ENCODE measurements at regions not wholly inside any gene's neighbourhood (a gene's known extent, or its start where the extent isn't known, plus 50 kb on each side); places are given as distances from the start of the nearest gene placed in this dataset.
A peak's percentile ranks its signal among the peaks of the same experiment; 100 is the strongest.

DNA sequence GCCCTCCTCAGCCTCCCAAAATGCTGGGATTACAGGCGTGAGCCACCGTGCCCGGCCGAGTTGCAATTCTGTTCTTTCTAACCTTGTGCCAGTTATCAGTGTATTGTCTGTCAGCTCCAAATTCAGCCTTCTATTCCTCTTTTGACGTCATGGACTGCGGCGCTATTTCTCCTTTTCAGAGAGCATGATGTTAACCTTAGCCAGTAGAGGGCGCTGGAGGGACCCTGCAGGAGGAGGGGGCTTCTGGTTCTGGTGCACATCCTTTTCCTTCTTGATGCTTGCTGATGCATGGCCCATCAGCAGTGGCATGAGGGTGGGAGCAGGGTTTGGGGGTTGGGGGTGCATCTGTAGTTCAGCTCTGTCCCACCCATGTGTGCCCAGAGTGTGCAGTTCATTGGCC, 179.3 kb upstream of the RMST start:
- Mint-ChIP-seq H3K4me1 (no peaks in the 10 kb centered on the region), H3K27me3 (peaks cover 10% of the 10 kb centered on the region), H3K9me3 (ENCODE audit: low read depth) (no peaks in the 10 kb centered on the region), H3K4me3 (no peak overlapping the region), H3K36me3 (ENCODE audit: low read depth) (no peaks in the 10 kb centered on the region), H3K27ac (no peak overlapping the region)
- POLR2A ChIA-PET: no interaction called here
- DNase-seq: peak; percentile 28
- no peak for ATAC-seq
- intact Hi-C loops (cut with DNase I, micrococcal nuclease): no loop called here
- CTCF ChIA-PET: interaction anchor here (0.6 to 1.0 kb wide), 3 partner anchors 9 to 135 kb away, joined by 3 read pairs; no protein-coding TSS in a partner anchor

DNA sequence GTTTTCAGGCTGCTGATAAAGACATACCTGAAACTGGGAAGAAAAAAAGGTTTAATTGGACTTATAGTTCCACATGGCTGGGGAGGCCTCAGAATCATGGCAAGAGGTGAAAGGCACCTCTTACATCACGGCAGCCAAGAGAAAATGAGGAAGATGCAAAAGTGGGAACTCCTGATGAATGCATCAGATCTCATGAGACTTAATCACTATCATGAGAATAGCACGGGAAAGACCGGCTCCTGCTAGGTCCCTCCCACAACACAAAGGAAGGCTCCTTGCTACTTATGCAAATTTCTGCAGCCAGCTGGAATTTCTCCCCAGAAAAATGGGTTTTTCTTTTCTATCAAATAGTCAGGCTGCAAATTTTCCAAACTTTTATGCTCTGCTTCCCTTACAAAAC, 174.1 kb upstream of the RMST start:
- intact Hi-C loops (cut with DNase I, micrococcal nuclease): no loop called here
- ATAC-seq: no peak
- no peak overlapping the region for H3K4me3 Mint-ChIP-seq
- DNase-seq: no peak
- peaks cover 7% of the 10 kb centered on the region for H3K27me3 Mint-ChIP-seq
- ChIA-PET CTCF (no interaction called here), POLR2A (no interaction called here)
- no peaks in the 10 kb centered on the region for H3K36me3 Mint-ChIP-seq (ENCODE audit: low read depth)
- no peaks in the 10 kb centered on the region for H3K4me1 Mint-ChIP-seq
- no peaks in the 10 kb centered on the region for H3K9me3 Mint-ChIP-seq (ENCODE audit: low read depth)
- H3K27ac Mint-ChIP-seq: no peak overlapping the region

DNA sequence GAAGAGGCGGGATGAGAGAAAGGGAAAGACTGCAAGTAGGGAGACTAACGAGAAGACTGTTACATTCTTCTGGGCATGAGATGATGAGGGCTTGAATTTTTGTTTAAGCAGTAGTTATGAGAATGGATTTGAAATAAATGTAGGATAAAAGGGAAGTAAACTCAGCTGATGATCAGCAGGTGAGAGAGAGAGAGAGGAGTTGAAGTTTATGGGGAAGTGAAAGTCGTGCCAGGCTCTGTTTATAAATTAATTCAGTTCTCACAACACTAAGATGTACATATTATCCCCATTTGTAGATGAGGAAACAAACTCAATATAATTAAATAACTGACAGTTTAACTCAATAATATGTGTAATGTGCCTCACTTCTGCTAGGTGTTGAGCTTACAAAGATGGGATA, 170.0 kb upstream of the RMST start:
- H3K4me3 Mint-ChIP-seq: no peak overlapping the region
- peaks cover 8% of the 10 kb centered on the region for H3K27me3 Mint-ChIP-seq
- ChIA-PET POLR2A (no interaction called here), CTCF (no interaction called here)
- DNase-seq (no peak), ATAC-seq (no peak)
- no peaks in the 10 kb centered on the region for H3K36me3 Mint-ChIP-seq (ENCODE audit: low read depth)
- H3K27ac Mint-ChIP-seq: no peak overlapping the region
- intact Hi-C loops (cut with DNase I, micrococcal nuclease): no loop called here
- no peaks in the 10 kb centered on the region for H3K4me1 Mint-ChIP-seq
- peaks cover 8% of the 10 kb centered on the region for H3K9me3 Mint-ChIP-seq (ENCODE audit: low read depth)

DNA sequence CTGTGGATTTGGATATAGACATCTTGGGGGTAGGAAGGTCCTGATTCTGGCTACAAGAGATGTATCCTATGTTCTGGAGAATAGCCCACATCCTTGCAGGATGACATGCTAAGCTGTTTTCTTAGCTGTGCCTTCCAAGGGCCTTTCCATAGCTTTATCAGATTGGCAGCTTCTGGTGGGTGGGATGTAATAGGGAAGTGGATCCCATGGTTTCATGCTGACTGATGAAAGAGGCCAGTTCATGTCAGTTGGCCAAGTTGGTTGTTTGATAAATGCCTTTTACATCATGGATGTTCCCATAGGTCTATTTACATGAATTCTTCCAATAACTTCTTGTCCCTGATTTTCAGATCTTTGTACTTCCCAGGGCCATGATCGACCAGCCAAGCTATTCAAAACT, 169.1 kb upstream of the RMST start:
- intact Hi-C loops (cut with DNase I, micrococcal nuclease): no loop called here
- POLR2A ChIA-PET: no interaction called here
- no peak overlapping the region for H3K4me3 Mint-ChIP-seq
- H3K4me1 Mint-ChIP-seq: no peaks in the 10 kb centered on the region
- ATAC-seq (no peak), DNase-seq (no peak)
- H3K36me3 Mint-ChIP-seq (ENCODE audit: low read depth): no peaks in the 10 kb centered on the region
- CTCF ChIA-PET: no interaction called here
- H3K27ac Mint-ChIP-seq: no peak overlapping the region
- H3K9me3 Mint-ChIP-seq (ENCODE audit: low read depth): peaks cover 8% of the 10 kb centered on the region
- H3K27me3 Mint-ChIP-seq: peaks cover 8% of the 10 kb centered on the region

DNA sequence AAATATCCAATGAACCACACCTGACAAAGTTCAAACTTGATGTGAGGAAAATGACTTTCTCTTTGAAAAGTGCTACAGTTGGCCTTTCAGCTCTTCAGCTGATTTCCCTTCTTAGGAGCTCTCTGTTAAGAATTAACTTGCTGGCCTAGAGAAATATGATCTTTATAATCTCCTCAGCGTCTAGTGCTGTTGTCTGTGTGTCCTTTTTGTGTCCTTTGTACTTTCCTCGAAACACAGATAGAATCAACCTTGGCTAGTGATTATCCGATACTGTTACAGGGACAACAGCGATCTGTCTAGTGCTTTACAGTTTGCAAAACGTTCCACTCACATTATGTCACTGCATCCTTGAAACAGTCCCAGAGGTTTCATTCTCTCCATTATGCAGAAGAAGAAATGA, 162.8 kb upstream of the RMST start:
- DNase-seq (no peak), ATAC-seq (no peak)
- no peak overlapping the region for H3K4me3 Mint-ChIP-seq
- H3K36me3 Mint-ChIP-seq (ENCODE audit: low read depth): no peaks in the 10 kb centered on the region
- ChIA-PET POLR2A (no interaction called here), CTCF (interaction anchor here (1.0 kb wide), 1 partner anchor 9 kb away, joined by 3 read pairs; no protein-coding TSS in a partner anchor)
- H3K4me1 Mint-ChIP-seq: no peaks in the 10 kb centered on the region
- peaks cover 5% of the 10 kb centered on the region for H3K9me3 Mint-ChIP-seq (ENCODE audit: low read depth)
- H3K27me3 Mint-ChIP-seq: peaks cover 11% of the 10 kb centered on the region
- intact Hi-C loops (cut with DNase I, micrococcal nuclease): loop anchor here in 1 of 2 experiments (10.0 kb wide), 1 partner anchor 1095 kb away; no protein-coding TSS in a partner anchor
- no peak overlapping the region for H3K27ac Mint-ChIP-seq

DNA sequence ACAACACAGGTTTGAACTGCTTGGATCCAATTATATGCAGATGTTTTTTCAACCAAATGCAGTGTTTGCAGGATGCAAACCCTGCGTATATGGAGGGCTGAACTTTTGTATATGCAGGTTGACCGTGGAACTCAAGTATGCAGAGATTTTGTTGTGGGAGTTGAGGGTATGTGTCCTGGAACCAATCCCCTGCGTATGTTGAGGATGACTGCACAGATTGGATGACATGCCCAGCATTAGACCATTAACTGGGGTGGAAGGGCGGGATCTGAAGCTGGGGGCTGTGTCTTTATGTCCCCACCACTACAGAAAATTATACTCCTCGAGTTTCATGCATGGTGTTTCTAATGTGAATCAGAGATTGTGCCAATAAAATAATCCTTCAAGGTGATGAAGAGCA, 162.2 kb upstream of the RMST start:
- Mint-ChIP-seq H3K27ac (no peak overlapping the region), H3K4me1 (no peaks in the 10 kb centered on the region), H3K4me3 (no peak overlapping the region), H3K27me3 (peaks cover 11% of the 10 kb centered on the region), H3K36me3 (ENCODE audit: low read depth) (no peaks in the 10 kb centered on the region), H3K9me3 (ENCODE audit: low read depth) (no peaks in the 10 kb centered on the region)
- DNase-seq (no peak), ATAC-seq (no peak)
- ChIA-PET POLR2A (no interaction called here), CTCF (interaction anchor here (1.0 kb wide), 1 partner anchor 9 kb away, joined by 3 read pairs; no protein-coding TSS in a partner anchor)
- intact Hi-C loops (cut with DNase I, micrococcal nuclease): loop anchor here in 1 of 2 experiments (10.0 kb wide), 1 partner anchor 1094 kb away; no protein-coding TSS in a partner anchor

DNA sequence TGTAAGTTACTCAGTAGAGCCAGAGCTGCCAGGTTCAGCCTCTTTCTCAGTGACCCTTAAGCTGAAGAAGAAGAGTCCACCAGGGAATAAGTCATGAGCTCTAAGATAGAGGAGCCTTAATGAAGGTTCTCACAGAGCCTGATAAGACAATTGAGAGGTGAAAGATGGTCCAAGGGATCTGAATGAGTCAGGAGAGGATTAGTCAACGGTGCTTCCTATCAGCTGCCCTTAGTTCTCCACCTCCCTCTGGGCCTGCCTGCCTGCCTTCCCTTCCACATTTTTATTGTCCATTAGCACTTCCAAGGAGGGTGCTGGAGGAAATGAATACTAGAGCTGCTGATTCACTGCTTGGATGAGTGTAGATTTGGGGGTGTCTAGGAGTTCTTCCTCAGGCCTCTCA, 161.7 kb upstream of the RMST start:
- Mint-ChIP-seq H3K4me3 (no peak overlapping the region), H3K27me3 (peaks cover 11% of the 10 kb centered on the region), H3K36me3 (ENCODE audit: low read depth) (no peaks in the 10 kb centered on the region), H3K4me1 (no peaks in the 10 kb centered on the region), H3K9me3 (ENCODE audit: low read depth) (no peaks in the 10 kb centered on the region), H3K27ac (no peak overlapping the region)
- no peak for DNase-seq
- POLR2A ChIA-PET: no interaction called here
- intact Hi-C loops (cut with DNase I, micrococcal nuclease): loop anchor here in 1 of 2 experiments (10.0 kb wide), 1 partner anchor 1094 kb away; no protein-coding TSS in a partner anchor
- no peak for ATAC-seq
- CTCF ChIA-PET: no interaction called here

DNA sequence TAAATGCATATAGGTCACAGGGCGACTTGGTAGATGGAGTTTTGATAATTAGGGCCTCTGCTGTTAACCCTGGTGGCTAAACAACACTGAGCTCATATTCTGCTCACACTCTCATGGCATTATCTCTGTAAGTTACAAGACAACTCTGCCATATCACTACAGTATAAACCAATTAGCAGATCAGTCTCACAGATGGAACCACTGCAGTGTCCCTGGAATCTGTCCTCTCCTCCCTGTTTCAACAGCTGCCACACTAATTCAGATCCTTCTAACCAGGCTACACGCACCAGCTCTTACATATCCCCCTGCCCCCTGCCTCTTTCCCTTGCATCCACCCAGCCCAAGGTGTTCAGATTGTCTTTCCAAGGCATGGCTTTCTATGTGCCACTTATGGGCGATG, 161.0 kb upstream of the RMST start:
- H3K4me1 Mint-ChIP-seq: no peaks in the 10 kb centered on the region
- H3K4me3 Mint-ChIP-seq: no peak overlapping the region
- ChIA-PET POLR2A (no interaction called here), CTCF (interaction anchor here (0.7 kb wide), 1 partner anchor 19 kb away, joined by 3 read pairs; no protein-coding TSS in a partner anchor)
- H3K27me3 Mint-ChIP-seq: peaks cover 11% of the 10 kb centered on the region
- H3K36me3 Mint-ChIP-seq (ENCODE audit: low read depth): no peaks in the 10 kb centered on the region
- H3K9me3 Mint-ChIP-seq (ENCODE audit: low read depth): no peaks in the 10 kb centered on the region
- no peak for DNase-seq
- no peak overlapping the region for H3K27ac Mint-ChIP-seq
- no peak for ATAC-seq
- intact Hi-C loops (cut with DNase I, micrococcal nuclease): loop anchor here in 1 of 2 experiments (10.0 kb wide), 1 partner anchor 1093 kb away; no protein-coding TSS in a partner anchor

DNA sequence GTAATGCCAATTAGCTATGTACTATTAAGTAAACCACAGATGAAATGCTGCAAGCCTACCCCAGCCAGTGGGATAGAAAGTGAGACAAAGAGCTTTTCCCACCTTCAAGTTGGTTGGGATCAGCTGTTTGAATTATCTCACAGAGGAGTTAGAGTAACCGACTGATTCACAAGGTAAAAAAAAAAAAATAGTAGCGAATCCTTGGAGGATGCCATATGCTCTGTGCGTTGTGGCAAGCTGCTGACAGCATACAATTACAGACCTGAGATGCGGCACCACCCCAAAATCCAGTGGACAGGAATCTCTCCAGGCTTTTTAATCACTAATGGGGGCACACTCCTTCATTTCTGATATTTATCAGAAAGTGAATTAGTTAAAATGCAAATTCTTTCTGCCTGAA, 157.0 kb upstream of the RMST start:
- intact Hi-C loops (cut with DNase I, micrococcal nuclease): loop anchor here (5.0 to 10.0 kb wide), 2 partner anchors 1089 to 1092 kb away; no protein-coding TSS in a partner anchor
- no peak for DNase-seq
- ChIA-PET CTCF (interaction anchor here (0.6 kb wide), 2 partner anchors 353 to 1345 kb away, joined by 3 read pairs; no protein-coding TSS in a partner anchor), POLR2A (no interaction called here)
- Mint-ChIP-seq H3K9me3 (ENCODE audit: low read depth) (no peaks in the 10 kb centered on the region), H3K36me3 (ENCODE audit: low read depth) (no peaks in the 10 kb centered on the region), H3K4me1 (no peaks in the 10 kb centered on the region), H3K4me3 (no peak overlapping the region), H3K27ac (no peak overlapping the region), H3K27me3 (peaks cover 8% of the 10 kb centered on the region)
- ATAC-seq: no peak

DNA sequence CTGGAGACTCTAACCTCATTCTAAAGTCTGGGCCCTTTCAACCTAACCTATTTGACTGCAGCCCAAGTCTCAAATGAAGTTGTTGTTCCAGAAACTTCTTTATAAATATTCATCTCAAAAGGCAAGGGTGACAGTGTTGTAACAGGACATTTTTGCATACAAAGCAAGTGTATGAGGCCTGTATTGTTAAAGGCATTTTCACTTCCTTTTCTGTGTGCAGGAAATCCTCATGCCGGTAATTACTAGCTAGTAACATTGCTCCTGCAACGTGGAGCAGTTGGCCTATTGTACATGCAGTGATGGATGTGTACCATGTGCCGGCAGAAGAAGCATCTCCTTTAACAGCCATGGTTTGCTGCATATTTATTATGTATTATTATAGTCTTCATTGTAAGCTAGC, 156.5 kb upstream of the RMST start:
- Mint-ChIP-seq H3K36me3 (ENCODE audit: low read depth) (no peaks in the 10 kb centered on the region), H3K27me3 (peaks cover 8% of the 10 kb centered on the region), H3K4me1 (no peaks in the 10 kb centered on the region), H3K4me3 (no peak overlapping the region), H3K9me3 (ENCODE audit: low read depth) (no peaks in the 10 kb centered on the region), H3K27ac (no peak overlapping the region)
- ChIA-PET POLR2A (no interaction called here), CTCF (interaction anchor here (0.6 to 0.7 kb wide), 3 partner anchors 320 to 1344 kb away, joined by 3 read pairs; no protein-coding TSS in a partner anchor)
- ATAC-seq (no peak), DNase-seq (no peak)
- intact Hi-C loops (cut with DNase I, micrococcal nuclease): loop anchor here (5.0 to 10.0 kb wide), 2 partner anchors 1089 to 1091 kb away; no protein-coding TSS in a partner anchor

DNA sequence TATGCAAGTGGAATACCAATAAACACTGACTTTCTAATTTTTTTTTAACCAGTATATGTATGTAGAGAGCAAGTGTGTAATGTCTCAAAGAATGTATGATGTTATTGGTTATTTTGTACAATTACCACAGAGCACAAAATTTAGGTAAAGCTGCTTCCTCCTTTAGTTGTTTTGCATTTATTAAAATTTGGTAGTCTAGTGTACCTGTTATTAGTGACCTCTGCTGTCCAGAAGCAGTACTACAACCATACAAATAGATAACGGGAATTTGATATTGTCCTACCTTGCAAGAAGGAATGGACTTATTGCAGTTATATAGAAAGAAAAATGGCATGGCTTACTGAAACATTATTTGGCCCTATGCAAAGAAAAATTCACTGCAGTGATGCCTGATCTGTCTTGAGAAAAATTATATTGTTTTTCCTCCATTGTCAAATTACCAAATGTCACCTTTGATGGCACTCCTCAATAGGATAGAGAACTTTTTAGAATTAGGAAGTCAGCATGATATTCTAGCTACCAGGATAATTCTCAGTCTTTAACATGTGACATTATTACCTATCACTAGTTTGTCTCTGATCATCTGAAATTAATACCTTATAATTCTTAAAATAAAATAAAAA, 153.9 kb upstream of the RMST start:
- Mint-ChIP-seq H3K4me1 (no peaks in the 10 kb centered on the region), H3K9me3 (ENCODE audit: low read depth) (no peaks in the 10 kb centered on the region), H3K4me3 (no peak overlapping the region), H3K27ac (no peak overlapping the region), H3K27me3 (peaks cover 5% of the 10 kb centered on the region), H3K36me3 (ENCODE audit: low read depth) (no peaks in the 10 kb centered on the region)
- CTCF ChIA-PET: interaction anchor here (0.9 to 4.2 kb wide), 8 partner anchors 9 to 729 kb away, joined by 3 to 29 read pairs (median 8); no protein-coding TSS in a partner anchor
- POLR2A ChIA-PET: no interaction called here
- DNase-seq: no peak
- intact Hi-C loops (cut with DNase I, micrococcal nuclease): loop anchor here (1.0 to 10.0 kb wide), 8 partner anchors 159 to 1089 kb away; no protein-coding TSS in a partner anchor
- no peak for ATAC-seq

DNA sequence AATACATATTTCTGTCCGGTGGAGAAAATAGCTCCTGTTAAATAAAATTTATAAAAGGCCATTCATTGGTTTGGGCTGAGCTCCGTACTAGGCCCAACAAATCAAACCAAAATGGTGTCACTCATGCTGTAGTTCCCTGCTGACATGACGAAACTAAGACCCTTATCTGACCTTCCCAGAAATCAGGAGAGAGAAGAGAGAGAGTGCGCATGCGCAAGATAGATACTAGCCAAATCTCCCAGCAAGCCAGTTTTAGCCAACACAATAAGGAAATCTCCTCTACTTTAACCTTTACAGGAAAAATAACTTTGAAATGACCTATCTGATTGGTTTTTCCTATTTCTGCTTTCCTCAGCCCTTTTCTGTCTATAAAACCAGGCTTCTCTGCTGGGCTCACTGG, 152.7 kb upstream of the RMST start:
- intact Hi-C loops (cut with DNase I, micrococcal nuclease): loop anchor here (2.0 to 10.0 kb wide), 4 partner anchors 161 to 1087 kb away; no protein-coding TSS in a partner anchor
- no peak for DNase-seq
- Mint-ChIP-seq H3K4me1 (no peaks in the 10 kb centered on the region), H3K4me3 (no peak overlapping the region), H3K9me3 (ENCODE audit: low read depth) (no peaks in the 10 kb centered on the region), H3K27ac (no peak overlapping the region), H3K36me3 (ENCODE audit: low read depth) (no peaks in the 10 kb centered on the region), H3K27me3 (peaks cover 8% of the 10 kb centered on the region)
- CTCF ChIA-PET: interaction anchor here (0.7 to 4.2 kb wide), 8 partner anchors 9 to 730 kb away, joined by 3 to 29 read pairs (median 8); no protein-coding TSS in a partner anchor
- POLR2A ChIA-PET: no interaction called here
- ATAC-seq: no peak
